ENCODE measurements at regions not wholly inside any gene's neighbourhood (a gene's known extent, or its start where the extent isn't known, plus 50 kb on each side); places are given as distances from the start of the nearest gene placed in this dataset.

GRCh38 chr2:2571301-2572150 is 240.5 kb upstream of the MYT1L start:
- H3K4me3 ChIP-seq (ENCODE audit: low read depth, low read length), result no peak overlapping the region
- TF ChIP-seq, protein P1, sequence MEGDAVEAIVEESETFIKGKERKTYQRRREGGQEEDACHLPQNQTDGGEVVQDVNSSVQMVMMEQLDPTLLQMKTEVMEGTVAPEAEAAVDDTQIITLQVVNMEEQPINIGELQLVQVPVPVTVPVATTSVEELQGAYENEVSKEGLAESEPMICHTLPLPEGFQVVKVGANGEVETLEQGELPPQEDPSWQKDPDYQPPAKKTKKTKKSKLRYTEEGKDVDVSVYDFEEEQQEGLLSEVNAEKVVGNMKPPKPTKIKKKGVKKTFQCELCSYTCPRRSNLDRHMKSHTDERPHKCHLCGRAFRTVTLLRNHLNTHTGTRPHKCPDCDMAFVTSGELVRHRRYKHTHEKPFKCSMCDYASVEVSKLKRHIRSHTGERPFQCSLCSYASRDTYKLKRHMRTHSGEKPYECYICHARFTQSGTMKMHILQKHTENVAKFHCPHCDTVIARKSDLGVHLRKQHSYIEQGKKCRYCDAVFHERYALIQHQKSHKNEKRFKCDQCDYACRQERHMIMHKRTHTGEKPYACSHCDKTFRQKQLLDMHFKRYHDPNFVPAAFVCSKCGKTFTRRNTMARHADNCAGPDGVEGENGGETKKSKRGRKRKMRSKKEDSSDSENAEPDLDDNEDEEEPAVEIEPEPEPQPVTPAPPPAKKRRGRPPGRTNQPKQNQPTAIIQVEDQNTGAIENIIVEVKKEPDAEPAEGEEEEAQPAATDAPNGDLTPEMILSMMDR (IDR thresholded peaks at IDR 0.05; ENCODE audit: low read depth, low read length), result no peak
- H3K9me3 ChIP-seq, result peaks cover 5% of the 10 kb centered on the region
- no peak for DNase-seq
- H3K27me3 ChIP-seq, result no peaks in the 10 kb centered on the region
- H3K4me1 ChIP-seq, result no peaks in the 10 kb centered on the region
- no peaks in the 10 kb centered on the region for H3K36me3 ChIP-seq

GRCh38 chr2:2570871-2571270 is 239.8 kb upstream of the MYT1L start:
- H3K36me3 ChIP-seq, result no peaks in the 10 kb centered on the region
- TF ChIP-seq, protein P1 (IDR thresholded peaks at IDR 0.05; ENCODE audit: low read depth, low read length), result no peak
- DNase-seq, result no peak
- H3K4me3 ChIP-seq (ENCODE audit: low read depth, low read length), result no peak overlapping the region
- peaks cover 5% of the 10 kb centered on the region for H3K9me3 ChIP-seq
- H3K27me3 ChIP-seq, result no peaks in the 10 kb centered on the region
- no peaks in the 10 kb centered on the region for H3K4me1 ChIP-seq

DNA sequence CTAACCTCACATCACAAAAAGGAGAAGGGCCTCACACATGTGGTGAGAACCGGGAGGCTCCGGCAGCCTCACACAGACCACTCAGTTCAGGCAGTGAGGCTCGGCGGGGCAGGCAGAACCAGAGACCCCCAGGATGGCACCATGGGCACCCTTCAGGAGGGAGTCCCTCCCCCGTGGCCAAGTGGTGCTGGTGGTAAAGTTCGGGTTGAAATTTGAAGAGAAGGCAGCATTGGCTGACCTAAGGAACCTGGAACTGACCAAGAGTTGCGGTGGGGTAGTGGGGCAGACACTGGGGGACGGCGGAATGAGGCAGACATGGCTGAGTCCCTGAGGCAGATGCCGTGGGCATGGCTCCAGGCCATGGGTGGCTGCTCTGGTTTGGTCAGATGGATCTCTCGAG is 239.3 kb upstream of the MYT1L start:
- TF ChIP-seq, protein P1 (IDR thresholded peaks at IDR 0.05; ENCODE audit: low read depth, low read length), result no peak
- H3K4me3 ChIP-seq (ENCODE audit: low read depth, low read length), result no peak overlapping the region

DNA sequence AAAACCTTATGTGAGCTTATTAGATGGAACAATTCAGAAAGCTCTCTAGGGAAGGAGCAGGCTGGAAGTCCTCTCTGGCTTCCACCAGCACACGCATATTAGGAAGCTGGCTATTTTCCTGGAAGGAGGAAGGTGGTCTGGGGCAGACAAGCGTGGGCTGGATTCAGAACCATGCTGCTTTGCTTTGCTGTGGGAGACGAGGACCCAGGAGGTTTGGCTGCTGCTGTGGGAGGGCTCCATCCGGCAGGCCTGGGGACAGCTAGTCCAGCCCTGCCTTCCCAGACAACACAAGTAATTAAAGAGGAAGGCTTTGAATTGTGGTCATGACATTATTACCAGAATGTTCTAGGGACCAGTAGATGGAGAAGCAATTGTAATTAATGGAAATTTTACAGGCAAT is 238.8 kb upstream of the MYT1L start:
- no peak for DNase-seq
- TF ChIP-seq, protein P1 (IDR thresholded peaks at IDR 0.05; ENCODE audit: low read depth, low read length), result no peak
- Histone ChIP-seq H3K4me3 (ENCODE audit: low read depth, low read length) (no peak overlapping the region), H3K27me3 (no peaks in the 10 kb centered on the region), H3K36me3 (no peaks in the 10 kb centered on the region), H3K4me1 (no peaks in the 10 kb centered on the region), H3K9me3 (peaks cover 5% of the 10 kb centered on the region)

More for the DNA sequence above, 239.3 kb upstream of the MYT1L start:
- no peaks in the 10 kb centered on the region for H3K4me1 ChIP-seq
- no peaks in the 10 kb centered on the region for H3K36me3 ChIP-seq
- no peak for DNase-seq
- H3K27me3 ChIP-seq, result no peaks in the 10 kb centered on the region
- H3K9me3 ChIP-seq, result peaks cover 5% of the 10 kb centered on the region

GRCh38 chr2:2569306-2569705 is 238.2 kb upstream of the MYT1L start:
- Histone ChIP-seq H3K36me3 (no peaks in the 10 kb centered on the region), H3K9me3 (peaks cover 5% of the 10 kb centered on the region), H3K27me3 (no peaks in the 10 kb centered on the region), H3K4me1 (peaks cover 5% of the 10 kb centered on the region), H3K4me3 (ENCODE audit: low read depth, low read length) (no peak overlapping the region)
- no peak for DNase-seq
- TF ChIP-seq, protein P1 (IDR thresholded peaks at IDR 0.05; ENCODE audit: low read depth, low read length), result no peak

DNA sequence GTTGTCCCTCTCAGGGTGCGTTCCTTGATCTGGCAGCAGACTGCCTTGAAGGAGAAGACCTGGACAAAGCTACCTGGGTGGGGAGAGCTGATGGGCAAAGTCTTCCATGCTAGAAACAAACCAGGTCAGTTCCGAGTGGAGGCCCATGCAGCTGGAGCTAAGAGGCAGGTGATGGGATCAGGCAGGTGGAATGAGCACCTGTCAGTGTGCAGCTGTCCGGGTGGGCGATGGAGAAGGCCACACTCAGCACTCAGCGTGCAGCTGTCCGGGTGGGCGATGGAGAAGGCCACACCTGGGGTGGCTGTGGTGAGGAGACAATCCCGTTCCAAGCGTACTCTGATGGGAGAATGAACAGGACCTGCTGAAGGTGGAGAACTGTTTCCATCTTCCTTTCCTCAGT is 237.3 kb upstream of the MYT1L start:
- Histone ChIP-seq H3K9me3 (peaks cover 2% of the 10 kb centered on the region), H3K4me3 (ENCODE audit: low read depth, low read length) (no peak overlapping the region), H3K4me1 (peaks cover 8% of the 10 kb centered on the region), H3K27me3 (no peaks in the 10 kb centered on the region), H3K36me3 (no peaks in the 10 kb centered on the region)
- no peak for DNase-seq
- TF ChIP-seq, protein P1 (IDR thresholded peaks at IDR 0.05; ENCODE audit: low read depth, low read length), result no peak

All from BE2C (cell line).